Neural cell (in vitro differentiated cells): ENCODE measurements at regions not wholly inside any gene's neighbourhood (a gene's known extent, or its start where the extent isn't known, plus 50 kb on each side); places are given as distances from the start of the nearest gene placed in this dataset.

Source experiments
- EP300 ChIP-seq: fragments of 450-650 bp; conservative IDR thresholded peaks from 2 replicates; pipeline ENCODE4 v1.6.1; 2014; ENCODE audit warnings: antibody characterized with exemption, mild to moderate bottlenecking, moderate library complexity; ENCODE audit not compliant: poor library complexity, severe bottlenecking
- EZH2 ChIP-seq: fragments of 200-600, 300-800 bp; shearing (Covaris generic), sonication (generic); IDR thresholded peaks from 2 replicates; pipeline ENCODE4 v1.6.1; 2014; ENCODE audit warnings: antibody characterized with exemption, low read length, borderline replicate concordance, mild to moderate bottlenecking; ENCODE audit not compliant: insufficient read depth, poor library complexity, severe bottlenecking
- MXI1 ChIP-seq: fragments of 450-650 bp; conservative IDR thresholded peaks from 2 replicates; pipeline ENCODE4 v1.6.1; 2014; ENCODE audit warnings: antibody characterized with exemption, mild to moderate bottlenecking; ENCODE audit not compliant: poor library complexity, severe bottlenecking
- POLR2AphosphoS5 ChIP-seq: IDR thresholded peaks from 2 replicates; pipeline ENCODE4 v1.6.1; 2012
- RAD21 ChIP-seq: fragments of 450-650 bp; conservative IDR thresholded peaks from 2 replicates; pipeline ENCODE4 v1.6.1; 2014; ENCODE audit warnings: antibody characterized with exemption, mild to moderate bottlenecking, moderate library complexity
- TAF1 ChIP-seq: IDR thresholded peaks from 2 replicates; pipeline ENCODE4 v1.6.1; 2012; ENCODE audit warnings: low read depth
- TF ChIP-seq, protein P1 (sequence below): fragments of 450-650 bp; IDR thresholded peaks from 2 replicates; pipeline ENCODE4 v1.5.1; 2014; ENCODE audit warnings: antibody characterized with exemption, mild to moderate bottlenecking, moderate library complexity; ENCODE audit not compliant: poor library complexity, severe bottlenecking
- TF ChIP-seq, protein P2 (sequence below): IDR thresholded peaks from 2 replicates; pipeline ENCODE4 v1.6.1; 2012; ENCODE audit warnings: borderline replicate concordance

DNA sequence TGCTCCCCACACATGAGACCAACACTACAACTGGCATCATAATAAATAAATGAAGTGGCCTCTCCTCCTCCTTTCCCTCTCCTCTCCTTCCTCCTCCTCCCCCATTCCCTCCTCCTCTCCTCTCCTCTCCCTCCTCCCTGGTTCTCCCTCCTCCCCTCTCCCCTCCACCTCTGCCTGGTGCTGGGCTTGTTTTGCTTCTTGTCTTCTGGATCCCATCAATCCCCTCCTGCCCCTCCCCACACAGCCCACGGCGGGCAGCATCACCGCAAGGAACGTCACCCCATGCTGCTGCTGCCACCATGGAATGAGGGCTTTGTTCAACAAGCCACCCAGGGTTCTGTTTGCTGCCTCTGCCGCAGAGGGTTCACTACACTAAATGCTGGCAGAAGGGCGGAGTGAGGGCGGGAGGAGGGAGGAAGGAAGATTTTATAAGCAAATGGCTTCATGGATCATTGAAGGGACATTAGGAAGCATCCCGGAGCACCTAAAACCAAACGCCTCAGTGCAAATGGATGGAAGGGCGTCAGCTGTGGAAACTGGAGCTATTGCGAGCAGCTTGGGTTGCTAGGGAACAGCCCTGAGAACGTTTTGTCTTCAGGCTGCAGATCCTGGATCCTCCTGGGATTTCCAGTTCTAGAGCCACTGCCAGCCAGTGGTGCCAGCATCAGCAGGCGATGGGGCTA, 379.7 kb upstream of the ZMIZ1 start:
- TF ChIP-seq TAF1 (no peak), POLR2AphosphoS5 (peak; percentile 31), EP300 (peak; percentile 77), EZH2 (no peak), RAD21 (peak; percentile 57), MXI1 (peak; percentile 38)
- TF ChIP-seq, protein P1, sequence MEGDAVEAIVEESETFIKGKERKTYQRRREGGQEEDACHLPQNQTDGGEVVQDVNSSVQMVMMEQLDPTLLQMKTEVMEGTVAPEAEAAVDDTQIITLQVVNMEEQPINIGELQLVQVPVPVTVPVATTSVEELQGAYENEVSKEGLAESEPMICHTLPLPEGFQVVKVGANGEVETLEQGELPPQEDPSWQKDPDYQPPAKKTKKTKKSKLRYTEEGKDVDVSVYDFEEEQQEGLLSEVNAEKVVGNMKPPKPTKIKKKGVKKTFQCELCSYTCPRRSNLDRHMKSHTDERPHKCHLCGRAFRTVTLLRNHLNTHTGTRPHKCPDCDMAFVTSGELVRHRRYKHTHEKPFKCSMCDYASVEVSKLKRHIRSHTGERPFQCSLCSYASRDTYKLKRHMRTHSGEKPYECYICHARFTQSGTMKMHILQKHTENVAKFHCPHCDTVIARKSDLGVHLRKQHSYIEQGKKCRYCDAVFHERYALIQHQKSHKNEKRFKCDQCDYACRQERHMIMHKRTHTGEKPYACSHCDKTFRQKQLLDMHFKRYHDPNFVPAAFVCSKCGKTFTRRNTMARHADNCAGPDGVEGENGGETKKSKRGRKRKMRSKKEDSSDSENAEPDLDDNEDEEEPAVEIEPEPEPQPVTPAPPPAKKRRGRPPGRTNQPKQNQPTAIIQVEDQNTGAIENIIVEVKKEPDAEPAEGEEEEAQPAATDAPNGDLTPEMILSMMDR: peak; percentile 19
- TF ChIP-seq, protein P2, sequence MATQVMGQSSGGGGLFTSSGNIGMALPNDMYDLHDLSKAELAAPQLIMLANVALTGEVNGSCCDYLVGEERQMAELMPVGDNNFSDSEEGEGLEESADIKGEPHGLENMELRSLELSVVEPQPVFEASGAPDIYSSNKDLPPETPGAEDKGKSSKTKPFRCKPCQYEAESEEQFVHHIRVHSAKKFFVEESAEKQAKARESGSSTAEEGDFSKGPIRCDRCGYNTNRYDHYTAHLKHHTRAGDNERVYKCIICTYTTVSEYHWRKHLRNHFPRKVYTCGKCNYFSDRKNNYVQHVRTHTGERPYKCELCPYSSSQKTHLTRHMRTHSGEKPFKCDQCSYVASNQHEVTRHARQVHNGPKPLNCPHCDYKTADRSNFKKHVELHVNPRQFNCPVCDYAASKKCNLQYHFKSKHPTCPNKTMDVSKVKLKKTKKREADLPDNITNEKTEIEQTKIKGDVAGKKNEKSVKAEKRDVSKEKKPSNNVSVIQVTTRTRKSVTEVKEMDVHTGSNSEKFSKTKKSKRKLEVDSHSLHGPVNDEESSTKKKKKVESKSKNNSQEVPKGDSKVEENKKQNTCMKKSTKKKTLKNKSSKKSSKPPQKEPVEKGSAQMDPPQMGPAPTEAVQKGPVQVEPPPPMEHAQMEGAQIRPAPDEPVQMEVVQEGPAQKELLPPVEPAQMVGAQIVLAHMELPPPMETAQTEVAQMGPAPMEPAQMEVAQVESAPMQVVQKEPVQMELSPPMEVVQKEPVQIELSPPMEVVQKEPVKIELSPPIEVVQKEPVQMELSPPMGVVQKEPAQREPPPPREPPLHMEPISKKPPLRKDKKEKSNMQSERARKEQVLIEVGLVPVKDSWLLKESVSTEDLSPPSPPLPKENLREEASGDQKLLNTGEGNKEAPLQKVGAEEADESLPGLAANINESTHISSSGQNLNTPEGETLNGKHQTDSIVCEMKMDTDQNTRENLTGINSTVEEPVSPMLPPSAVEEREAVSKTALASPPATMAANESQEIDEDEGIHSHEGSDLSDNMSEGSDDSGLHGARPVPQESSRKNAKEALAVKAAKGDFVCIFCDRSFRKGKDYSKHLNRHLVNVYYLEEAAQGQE: peak; percentile 93
